PC-9 (cell line): ENCODE measurements at regions not wholly inside any gene's neighbourhood (a gene's known extent, or its start where the extent isn't known, plus 50 kb on each side); places are given as distances from the start of the nearest gene placed in this dataset.

Experiments used
- EZH2 ChIP-seq: fragments of 200-600 bp; sonication (generic); IDR thresholded peaks from 2 replicates; pipeline ENCODE4 v1.8.0; 2017; ENCODE audit warnings: antibody characterized with exemption, low read depth
- TF ChIP-seq, protein P1 (sequence below): fragments of 200-600 bp; sonication (generic); conservative IDR thresholded peaks from 2 replicates; pipeline ENCODE4 v1.6.1; 2017; ENCODE audit warnings: mixed run types, antibody characterized with exemption, mild to moderate bottlenecking, moderate library complexity

DNA sequence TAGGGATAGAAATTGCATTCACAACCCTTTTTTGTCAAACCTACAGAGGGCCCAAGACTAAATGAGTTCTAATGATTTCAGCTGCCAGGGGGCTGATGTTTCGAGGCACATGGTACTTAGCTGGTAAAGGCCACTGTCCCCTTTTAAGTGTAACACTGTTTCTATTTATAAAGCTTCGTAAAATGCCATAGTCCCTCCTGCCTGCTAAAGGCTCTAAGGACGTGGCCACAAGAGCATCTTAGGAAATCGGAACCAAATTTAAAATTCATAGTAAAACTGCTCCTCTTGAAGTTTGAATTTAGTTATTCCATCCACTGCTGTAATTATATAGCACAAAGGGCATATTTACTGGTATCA lies 170.3 kb upstream of the WWC1 start:
- TF ChIP-seq, protein P1, sequence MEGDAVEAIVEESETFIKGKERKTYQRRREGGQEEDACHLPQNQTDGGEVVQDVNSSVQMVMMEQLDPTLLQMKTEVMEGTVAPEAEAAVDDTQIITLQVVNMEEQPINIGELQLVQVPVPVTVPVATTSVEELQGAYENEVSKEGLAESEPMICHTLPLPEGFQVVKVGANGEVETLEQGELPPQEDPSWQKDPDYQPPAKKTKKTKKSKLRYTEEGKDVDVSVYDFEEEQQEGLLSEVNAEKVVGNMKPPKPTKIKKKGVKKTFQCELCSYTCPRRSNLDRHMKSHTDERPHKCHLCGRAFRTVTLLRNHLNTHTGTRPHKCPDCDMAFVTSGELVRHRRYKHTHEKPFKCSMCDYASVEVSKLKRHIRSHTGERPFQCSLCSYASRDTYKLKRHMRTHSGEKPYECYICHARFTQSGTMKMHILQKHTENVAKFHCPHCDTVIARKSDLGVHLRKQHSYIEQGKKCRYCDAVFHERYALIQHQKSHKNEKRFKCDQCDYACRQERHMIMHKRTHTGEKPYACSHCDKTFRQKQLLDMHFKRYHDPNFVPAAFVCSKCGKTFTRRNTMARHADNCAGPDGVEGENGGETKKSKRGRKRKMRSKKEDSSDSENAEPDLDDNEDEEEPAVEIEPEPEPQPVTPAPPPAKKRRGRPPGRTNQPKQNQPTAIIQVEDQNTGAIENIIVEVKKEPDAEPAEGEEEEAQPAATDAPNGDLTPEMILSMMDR = no peak
- TF ChIP-seq EZH2 = no peak
